ENCODE measurements at regions not wholly inside any gene's neighbourhood (a gene's known extent, or its start where the extent isn't known, plus 50 kb on each side); places are given as distances from the start of the nearest gene placed in this dataset.
"Not testable (repeated sequence)": the region's sequence is repeated elsewhere in the genome, so short reads cannot be mapped to it uniquely, and the experiment has no call there.

GRCh38 chr2:105540642-105541041 lies 141.8 kb upstream of the FHL2 start:
- H3K36me3 ChIP-seq (ENCODE audit: control insufficient read depth in 2 of 2, insufficient read depth in 2 of 2, low read length in 2 of 2): no peaks in the 10 kb centered on the region
- H3K4me3 ChIP-seq (ENCODE audit: low read length in 2 of 2): no peak overlapping the region
- no peaks in the 10 kb centered on the region for H3K27me3 ChIP-seq (ENCODE audit: control insufficient read depth in 2 of 2, insufficient read depth in 2 of 2, low read length in 2 of 2)
- no peaks in the 10 kb centered on the region for H3K9me3 ChIP-seq (ENCODE audit: control insufficient read depth in 2 of 2, low read length in 2 of 2)
- H3K9ac ChIP-seq (ENCODE audit: low read depth in 1 of 2, low read length in 2 of 2): no peak overlapping the region
- no peak overlapping the region for H3K27ac ChIP-seq (ENCODE audit: low read depth in 2 of 2, low read length in 2 of 2)
- H3K4me1 ChIP-seq (ENCODE audit: control insufficient read depth in 2 of 2, insufficient read depth in 2 of 2, low read length in 2 of 2): no peaks in the 10 kb centered on the region

- Histone ChIP-seq H3K4me3 (ENCODE audit: low read length in 2 of 2) (no peak overlapping the region), H3K9me3 (ENCODE audit: control insufficient read depth in 2 of 2, low read length in 2 of 2) (no peaks in the 10 kb centered on the region), H3K36me3 (ENCODE audit: control insufficient read depth in 2 of 2, insufficient read depth in 2 of 2, low read length in 2 of 2) (no peaks in the 10 kb centered on the region), H3K4me1 (ENCODE audit: control insufficient read depth in 2 of 2, insufficient read depth in 2 of 2, low read length in 2 of 2) (no peaks in the 10 kb centered on the region), H3K9ac (ENCODE audit: low read depth in 1 of 2, low read length in 2 of 2) (no peak overlapping the region), H3K27ac (ENCODE audit: low read depth in 2 of 2, low read length in 2 of 2) (no peak overlapping the region), H3K27me3 (ENCODE audit: control insufficient read depth in 2 of 2, insufficient read depth in 2 of 2, low read length in 2 of 2) (no peaks in the 10 kb centered on the region)
Observed at GRCh38 chr2:105539331-105539730, 140.5 kb upstream of the FHL2 start.

GRCh38 chr2:105538840-105539239 lies 140.0 kb upstream of the FHL2 start:
- H3K4me1 ChIP-seq (ENCODE audit: control insufficient read depth in 2 of 2, insufficient read depth in 2 of 2, low read length in 2 of 2): no peaks in the 10 kb centered on the region
- no peak overlapping the region for H3K4me3 ChIP-seq (ENCODE audit: low read length in 2 of 2)
- H3K27me3 ChIP-seq (ENCODE audit: control insufficient read depth in 2 of 2, insufficient read depth in 2 of 2, low read length in 2 of 2): no peaks in the 10 kb centered on the region
- H3K9ac ChIP-seq (ENCODE audit: low read depth in 1 of 2, low read length in 2 of 2): no peak overlapping the region
- H3K9me3 ChIP-seq (ENCODE audit: control insufficient read depth in 2 of 2, low read length in 2 of 2): no peaks in the 10 kb centered on the region
- H3K27ac ChIP-seq (ENCODE audit: low read depth in 2 of 2, low read length in 2 of 2): no peak overlapping the region
- no peaks in the 10 kb centered on the region for H3K36me3 ChIP-seq (ENCODE audit: control insufficient read depth in 2 of 2, insufficient read depth in 2 of 2, low read length in 2 of 2)

GRCh38 chr2:105537920-105538319 lies 139.1 kb upstream of the FHL2 start:
- Histone ChIP-seq H3K9me3 (ENCODE audit: control insufficient read depth in 2 of 2, low read length in 2 of 2) (no peaks in the 10 kb centered on the region), H3K4me3 (ENCODE audit: low read length in 2 of 2) (no peak overlapping the region), H3K27me3 (ENCODE audit: control insufficient read depth in 2 of 2, insufficient read depth in 2 of 2, low read length in 2 of 2) (no peaks in the 10 kb centered on the region), H3K27ac (ENCODE audit: low read depth in 2 of 2, low read length in 2 of 2) (no peak overlapping the region), H3K9ac (ENCODE audit: low read depth in 1 of 2, low read length in 2 of 2) (no peak overlapping the region), H3K36me3 (ENCODE audit: control insufficient read depth in 2 of 2, insufficient read depth in 2 of 2, low read length in 2 of 2) (no peaks in the 10 kb centered on the region), H3K4me1 (ENCODE audit: control insufficient read depth in 2 of 2, insufficient read depth in 2 of 2, low read length in 2 of 2) (no peaks in the 10 kb centered on the region)

GRCh38 chr2:105537466-105537865 lies 138.6 kb upstream of the FHL2 start:
- H3K9me3 ChIP-seq (ENCODE audit: control insufficient read depth in 2 of 2, low read length in 2 of 2): no peaks in the 10 kb centered on the region
- H3K9ac ChIP-seq (ENCODE audit: low read depth in 1 of 2, low read length in 2 of 2): no peak overlapping the region
- no peaks in the 10 kb centered on the region for H3K36me3 ChIP-seq (ENCODE audit: control insufficient read depth in 2 of 2, insufficient read depth in 2 of 2, low read length in 2 of 2)
- no peaks in the 10 kb centered on the region for H3K27me3 ChIP-seq (ENCODE audit: control insufficient read depth in 2 of 2, insufficient read depth in 2 of 2, low read length in 2 of 2)
- H3K4me3 ChIP-seq (ENCODE audit: low read length in 2 of 2): no peak overlapping the region
- H3K27ac ChIP-seq (ENCODE audit: low read depth in 2 of 2, low read length in 2 of 2): no peak overlapping the region
- no peaks in the 10 kb centered on the region for H3K4me1 ChIP-seq (ENCODE audit: control insufficient read depth in 2 of 2, insufficient read depth in 2 of 2, low read length in 2 of 2)

GRCh38 chr2:105536175-105536574 lies 137.3 kb upstream of the FHL2 start:
- no peak overlapping the region for H3K4me3 ChIP-seq (ENCODE audit: low read length in 2 of 2)
- no peak overlapping the region for H3K9ac ChIP-seq (ENCODE audit: low read depth in 1 of 2, low read length in 2 of 2)
- no peaks in the 10 kb centered on the region for H3K4me1 ChIP-seq (ENCODE audit: control insufficient read depth in 2 of 2, insufficient read depth in 2 of 2, low read length in 2 of 2)
- H3K27ac ChIP-seq (ENCODE audit: low read depth in 2 of 2, low read length in 2 of 2): no peak overlapping the region
- no peaks in the 10 kb centered on the region for H3K36me3 ChIP-seq (ENCODE audit: control insufficient read depth in 2 of 2, insufficient read depth in 2 of 2, low read length in 2 of 2)
- H3K9me3 ChIP-seq (ENCODE audit: control insufficient read depth in 2 of 2, low read length in 2 of 2): no peaks in the 10 kb centered on the region
- no peaks in the 10 kb centered on the region for H3K27me3 ChIP-seq (ENCODE audit: control insufficient read depth in 2 of 2, insufficient read depth in 2 of 2, low read length in 2 of 2)

DNA sequence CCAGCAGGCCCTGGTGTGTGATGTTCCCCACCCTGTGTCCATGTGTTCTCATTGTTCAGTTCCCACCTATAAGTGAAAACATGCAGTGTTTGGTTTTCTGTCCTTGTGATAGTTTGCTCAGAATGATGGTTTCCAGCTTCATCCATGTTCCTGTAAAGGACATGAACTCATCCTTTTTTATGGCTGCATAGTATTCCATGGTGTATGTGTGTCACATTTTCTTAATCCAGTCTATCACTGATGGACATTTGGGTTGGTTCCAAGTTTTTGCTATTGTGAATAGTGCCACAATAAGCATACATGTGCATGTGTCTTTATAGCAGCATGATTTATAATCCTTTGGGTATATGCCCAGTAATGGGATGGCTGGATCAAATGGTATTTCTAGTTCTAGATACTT lies 130.4 kb upstream of the FHL2 start:
- H3K36me3 ChIP-seq (ENCODE audit: control insufficient read depth in 2 of 2, insufficient read depth in 2 of 2, low read length in 2 of 2); H3K9me3 ChIP-seq (ENCODE audit: control insufficient read depth in 2 of 2, low read length in 2 of 2); H3K4me3 ChIP-seq (ENCODE audit: low read length in 2 of 2); H3K4me1 ChIP-seq (ENCODE audit: control insufficient read depth in 2 of 2, insufficient read depth in 2 of 2, low read length in 2 of 2); H3K9ac ChIP-seq (ENCODE audit: low read depth in 1 of 2, low read length in 2 of 2); H3K27ac ChIP-seq (ENCODE audit: low read depth in 2 of 2, low read length in 2 of 2); H3K27me3 ChIP-seq (ENCODE audit: control insufficient read depth in 2 of 2, insufficient read depth in 2 of 2, low read length in 2 of 2): not testable (repeated sequence)

DNA sequence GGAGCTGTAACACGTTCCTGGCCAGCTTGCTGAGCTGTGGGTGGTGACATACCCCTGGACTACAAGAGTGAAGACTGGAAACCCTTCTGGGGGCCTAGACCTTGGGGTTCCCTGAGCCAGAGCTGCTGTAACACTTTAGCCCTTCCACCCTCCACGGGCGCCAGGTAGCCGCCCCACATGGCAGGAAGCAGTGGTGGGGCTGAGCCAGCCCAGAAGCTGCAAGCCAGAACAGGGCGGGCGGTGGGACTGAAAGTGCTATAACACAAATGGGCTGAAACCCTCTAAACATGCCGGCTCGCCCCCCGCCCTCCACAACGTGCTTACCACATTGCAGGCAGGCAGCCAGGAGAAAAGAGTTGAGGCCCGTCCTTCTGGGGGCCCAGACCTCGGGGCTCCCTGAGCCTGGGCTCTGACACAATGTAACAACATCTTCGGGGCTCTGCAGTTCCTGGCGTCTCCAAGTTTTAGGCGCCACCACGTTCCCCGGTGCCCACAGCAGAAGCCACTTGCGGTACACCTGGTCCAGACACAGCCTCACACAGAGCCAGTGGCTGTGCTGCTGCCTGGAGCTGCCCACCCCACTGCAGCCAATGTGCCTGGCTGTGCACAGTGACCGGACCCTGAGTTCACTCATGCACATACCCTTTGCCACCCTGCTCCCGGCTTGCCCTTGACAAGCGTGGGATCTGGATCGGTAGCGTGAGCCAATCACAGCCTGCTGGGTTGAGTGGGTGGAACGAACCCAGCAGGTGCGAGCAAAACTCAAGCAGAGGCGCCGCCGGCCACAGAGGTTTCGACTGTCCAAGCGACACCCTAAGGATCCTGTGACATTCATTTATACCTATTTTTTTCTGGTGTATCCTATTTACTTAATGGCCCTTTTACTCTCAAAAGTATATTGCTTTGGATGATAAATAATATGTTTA lies 127.4 kb upstream of the FHL2 start:
- Histone ChIP-seq H3K4me1 (ENCODE audit: control insufficient read depth in 2 of 2, insufficient read depth in 2 of 2, low read length in 2 of 2) (no peaks in the 10 kb centered on the region), H3K4me3 (ENCODE audit: low read length in 2 of 2) (no peak overlapping the region), H3K9me3 (ENCODE audit: control insufficient read depth in 2 of 2, low read length in 2 of 2) (no peaks in the 10 kb centered on the region), H3K27me3 (ENCODE audit: control insufficient read depth in 2 of 2, insufficient read depth in 2 of 2, low read length in 2 of 2) (no peaks in the 10 kb centered on the region), H3K27ac (ENCODE audit: low read depth in 2 of 2, low read length in 2 of 2) (peak overlapping the region in 1 of 2 donors; percentile 16), H3K9ac (ENCODE audit: low read depth in 1 of 2, low read length in 2 of 2) (no peak overlapping the region), H3K36me3 (ENCODE audit: control insufficient read depth in 2 of 2, insufficient read depth in 2 of 2, low read length in 2 of 2) (no peaks in the 10 kb centered on the region)

DNA sequence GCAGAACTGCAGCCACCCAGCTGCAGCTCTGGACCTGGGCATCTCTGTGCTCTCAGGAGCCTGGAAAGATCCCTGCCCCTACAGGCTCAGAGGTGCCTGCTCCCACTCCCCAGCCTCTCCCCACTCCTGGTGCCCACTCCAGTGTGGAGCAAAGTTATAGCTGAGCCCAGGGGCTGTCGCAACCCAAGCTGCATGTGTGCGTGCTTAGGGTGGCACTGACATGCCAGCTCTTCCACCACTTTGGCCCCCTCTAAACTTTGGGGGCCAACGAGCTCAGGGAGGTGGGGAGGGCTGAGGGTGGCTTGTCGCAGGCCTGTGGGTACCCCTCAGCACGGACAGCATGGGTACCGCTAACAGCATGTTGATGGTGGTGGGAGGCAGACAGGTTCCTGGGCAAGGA lies 126.3 kb upstream of the FHL2 start:
- H3K4me3 ChIP-seq (ENCODE audit: low read length in 2 of 2): no peak overlapping the region
- H3K9ac ChIP-seq (ENCODE audit: low read depth in 1 of 2, low read length in 2 of 2): no peak overlapping the region
- H3K4me1 ChIP-seq (ENCODE audit: control insufficient read depth in 2 of 2, insufficient read depth in 2 of 2, low read length in 2 of 2): no peaks in the 10 kb centered on the region
- H3K9me3 ChIP-seq (ENCODE audit: control insufficient read depth in 2 of 2, low read length in 2 of 2): no peaks in the 10 kb centered on the region
- no peaks in the 10 kb centered on the region for H3K27me3 ChIP-seq (ENCODE audit: control insufficient read depth in 2 of 2, insufficient read depth in 2 of 2, low read length in 2 of 2)
- H3K27ac ChIP-seq (ENCODE audit: low read depth in 2 of 2, low read length in 2 of 2): no peak overlapping the region
- no peaks in the 10 kb centered on the region for H3K36me3 ChIP-seq (ENCODE audit: control insufficient read depth in 2 of 2, insufficient read depth in 2 of 2, low read length in 2 of 2)

GRCh38 chr2:105522645-105523044 lies 123.8 kb upstream of the FHL2 start:
- Histone ChIP-seq H3K9ac (ENCODE audit: low read depth in 1 of 2, low read length in 2 of 2) (no peak overlapping the region), H3K4me1 (ENCODE audit: control insufficient read depth in 2 of 2, insufficient read depth in 2 of 2, low read length in 2 of 2) (peaks cover 0 to 3% of the 10 kb centered on the region in 2 donors), H3K36me3 (ENCODE audit: control insufficient read depth in 2 of 2, insufficient read depth in 2 of 2, low read length in 2 of 2) (no peaks in the 10 kb centered on the region), H3K27me3 (ENCODE audit: control insufficient read depth in 2 of 2, insufficient read depth in 2 of 2, low read length in 2 of 2) (no peaks in the 10 kb centered on the region), H3K4me3 (ENCODE audit: low read length in 2 of 2) (no peak overlapping the region), H3K27ac (ENCODE audit: low read depth in 2 of 2, low read length in 2 of 2) (no peak overlapping the region), H3K9me3 (ENCODE audit: control insufficient read depth in 2 of 2, low read length in 2 of 2) (no peaks in the 10 kb centered on the region)

Measured in mucosa of rectum (tissue), 2 donors.